PFSK-1 (cell line): ENCODE measurements at regions not wholly inside any gene's neighbourhood (a gene's known extent, or its start where the extent isn't known, plus 50 kb on each side); places are given as distances from the start of the nearest gene placed in this dataset.

Experiments used
- FOXP2 ChIP-seq: optimal IDR thresholded peaks from 2 replicates; pipeline ENCODE3; 2011; ENCODE audit warnings: borderline replicate concordance, control low read depth, inconsistent platforms; ENCODE audit not compliant: insufficient read depth; ENCODE audit errors: extremely low read length, extremely low read depth
- POLR2AphosphoS5 ChIP-seq: IDR thresholded peaks from 2 replicates; pipeline ENCODE4 v1.6.1; 2012; ENCODE audit warnings: low read depth, mild to moderate bottlenecking, control low read depth, low read length, moderate library complexity
- SIN3A ChIP-seq: IDR thresholded peaks from 2 replicates; pipeline ENCODE4 v1.6.1; 2012; ENCODE audit warnings: mild to moderate bottlenecking, low read length, moderate library complexity, borderline replicate concordance; ENCODE audit not compliant: insufficient read depth
- TAF1 ChIP-seq: IDR thresholded peaks from 2 replicates; pipeline ENCODE4 v1.6.1; 2012; ENCODE audit warnings: low read length, control low read depth, borderline replicate concordance; ENCODE audit not compliant: insufficient read depth
- TF ChIP-seq, protein P1 (sequence below), 2 experiments: IDR thresholded peaks; 2 replicates each; pipeline versions ENCODE4 v1.6.1 to v1.8.0; 2011 to 2012; ENCODE audit warnings: low read depth in 2 of 2, low read length in 2 of 2, control low read depth in 1 of 2, inconsistent platforms in 1 of 2, mild to moderate bottlenecking in 1 of 2, moderate library complexity in 1 of 2; ENCODE audit not compliant: insufficient read depth in 1 of 2

DNA sequence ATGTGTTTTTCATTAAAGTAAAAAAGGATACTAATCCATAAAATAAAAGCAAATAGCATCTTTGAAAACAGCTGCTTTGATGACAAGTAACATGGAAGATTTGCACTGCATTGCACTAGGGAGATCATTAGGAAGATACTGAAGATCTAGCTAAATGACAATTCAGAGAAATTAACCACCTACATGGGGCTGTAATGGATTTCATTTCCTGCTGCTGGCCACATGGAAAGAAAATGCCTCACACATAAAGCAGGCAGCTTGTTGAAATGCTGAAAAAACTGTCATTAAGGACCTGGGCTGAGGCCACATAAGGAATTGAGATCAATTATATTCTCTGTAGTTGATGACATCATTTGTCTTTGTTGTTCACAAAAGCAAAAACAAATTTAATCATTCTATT is 94.1 kb downstream of the PYDC2 start:
- TF ChIP-seq, protein P1, sequence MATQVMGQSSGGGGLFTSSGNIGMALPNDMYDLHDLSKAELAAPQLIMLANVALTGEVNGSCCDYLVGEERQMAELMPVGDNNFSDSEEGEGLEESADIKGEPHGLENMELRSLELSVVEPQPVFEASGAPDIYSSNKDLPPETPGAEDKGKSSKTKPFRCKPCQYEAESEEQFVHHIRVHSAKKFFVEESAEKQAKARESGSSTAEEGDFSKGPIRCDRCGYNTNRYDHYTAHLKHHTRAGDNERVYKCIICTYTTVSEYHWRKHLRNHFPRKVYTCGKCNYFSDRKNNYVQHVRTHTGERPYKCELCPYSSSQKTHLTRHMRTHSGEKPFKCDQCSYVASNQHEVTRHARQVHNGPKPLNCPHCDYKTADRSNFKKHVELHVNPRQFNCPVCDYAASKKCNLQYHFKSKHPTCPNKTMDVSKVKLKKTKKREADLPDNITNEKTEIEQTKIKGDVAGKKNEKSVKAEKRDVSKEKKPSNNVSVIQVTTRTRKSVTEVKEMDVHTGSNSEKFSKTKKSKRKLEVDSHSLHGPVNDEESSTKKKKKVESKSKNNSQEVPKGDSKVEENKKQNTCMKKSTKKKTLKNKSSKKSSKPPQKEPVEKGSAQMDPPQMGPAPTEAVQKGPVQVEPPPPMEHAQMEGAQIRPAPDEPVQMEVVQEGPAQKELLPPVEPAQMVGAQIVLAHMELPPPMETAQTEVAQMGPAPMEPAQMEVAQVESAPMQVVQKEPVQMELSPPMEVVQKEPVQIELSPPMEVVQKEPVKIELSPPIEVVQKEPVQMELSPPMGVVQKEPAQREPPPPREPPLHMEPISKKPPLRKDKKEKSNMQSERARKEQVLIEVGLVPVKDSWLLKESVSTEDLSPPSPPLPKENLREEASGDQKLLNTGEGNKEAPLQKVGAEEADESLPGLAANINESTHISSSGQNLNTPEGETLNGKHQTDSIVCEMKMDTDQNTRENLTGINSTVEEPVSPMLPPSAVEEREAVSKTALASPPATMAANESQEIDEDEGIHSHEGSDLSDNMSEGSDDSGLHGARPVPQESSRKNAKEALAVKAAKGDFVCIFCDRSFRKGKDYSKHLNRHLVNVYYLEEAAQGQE (IDR thresholded peaks at IDR 0.05; ENCODE audit: insufficient read depth in 1 of 2, low read depth in 2 of 2, low read length in 2 of 2): no peak
- TF ChIP-seq SIN3A (no peak), FOXP2 (no peak), POLR2AphosphoS5 (no peak), TAF1 (no peak)

DNA sequence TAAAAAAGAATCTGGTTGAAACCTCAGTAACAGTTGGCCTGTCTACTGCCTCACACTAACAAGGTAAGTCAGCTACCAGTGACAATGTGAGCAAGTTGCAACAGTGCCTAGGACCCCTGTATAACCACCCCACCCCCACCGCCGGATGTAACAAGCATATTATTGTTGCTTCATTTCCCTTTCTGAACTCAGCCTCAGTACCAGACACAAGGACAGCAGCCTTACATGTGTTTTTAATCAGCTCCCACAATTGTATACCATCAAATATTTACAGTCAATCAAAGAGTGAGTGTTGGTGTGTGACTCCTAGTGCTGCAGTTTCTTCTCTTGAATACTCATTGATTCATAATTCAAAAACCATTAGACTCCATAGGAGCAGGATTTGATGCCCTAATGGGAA is 96.4 kb downstream of the PYDC2 start:
- TF ChIP-seq FOXP2 (no peak), SIN3A (no peak), TAF1 (no peak)
- TF ChIP-seq, protein P1 (IDR thresholded peaks at IDR 0.05; ENCODE audit: insufficient read depth in 1 of 2, low read depth in 2 of 2, low read length in 2 of 2): peak; percentile 63 to 85

- TF ChIP-seq POLR2AphosphoS5: no peak
- TF ChIP-seq FOXP2: no peak
- TF ChIP-seq, protein P1 (IDR thresholded peaks at IDR 0.05; ENCODE audit: insufficient read depth in 1 of 2, low read depth in 2 of 2, low read length in 2 of 2): no peak
- TF ChIP-seq TAF1: no peak
- no peak for TF ChIP-seq SIN3A
Measured at GRCh38 chr3:191563722-191564121, 102.8 kb downstream of the PYDC2 start.

- TF ChIP-seq FOXP2: no peak
Measured at GRCh38 chr3:191566469-191566868, 105.5 kb downstream of the PYDC2 start.

GRCh38 chr3:191568206-191568605 is 107.2 kb downstream of the PYDC2 start:
- no peak for TF ChIP-seq SIN3A
- TF ChIP-seq FOXP2: no peak
- TF ChIP-seq TAF1: no peak
- TF ChIP-seq, protein P1 (IDR thresholded peaks at IDR 0.05; ENCODE audit: insufficient read depth in 1 of 2, low read depth in 2 of 2, low read length in 2 of 2): no peak
- no peak for TF ChIP-seq POLR2AphosphoS5
